ENCODE measurements at regions not wholly inside any gene's neighbourhood (a gene's known extent, or its start where the extent isn't known, plus 50 kb on each side); places are given as distances from the start of the nearest gene placed in this dataset.

GRCh38 chr13:103614761-103615160 is 548.5 kb upstream of the SLC10A2 start:
- TF ChIP-seq CTCF (IDR thresholded peaks at IDR 0.05), result no peak
- TF ChIP-seq POLR2A (IDR thresholded peaks at IDR 0.05), result no peak
- no peak for TF ChIP-seq POLR2AphosphoS5 (IDR thresholded peaks at IDR 0.05)

Measured in breast epithelium (tissue), 3 donors.